ENCODE measurements at regions not wholly inside any gene's neighbourhood (a gene's known extent, or its start where the extent isn't known, plus 50 kb on each side); places are given as distances from the start of the nearest gene placed in this dataset.

GRCh38 chr20:20834008-20834407 is 121.6 kb upstream of the RALGAPA2 start:
- no peak for TF ChIP-seq ATF3 (CRISPR knock-in tag; IDR thresholded peaks at IDR 0.05)
- TF ChIP-seq CTCF (CRISPR knock-in tag; IDR thresholded peaks at IDR 0.05) = no peak
- no peak for TF ChIP-seq EZH2 (conservative IDR thresholded peaks at IDR 0.05; ENCODE audit: low read depth, low read length)
- TF ChIP-seq CREM (IDR thresholded peaks at IDR 0.05) = no peak
- no peak for TF ChIP-seq CREM (CRISPR knock-in tag; IDR thresholded peaks at IDR 0.05)
- no peak for TF ChIP-seq RBM39 (IDR thresholded peaks at IDR 0.05; ENCODE audit: low read depth, low read length, poor library complexity, severe bottlenecking)
- no peak for TF ChIP-seq SIN3A (IDR thresholded peaks at IDR 0.05; ENCODE audit: borderline replicate concordance, low read depth, low read length)
- TF ChIP-seq HMGXB4 (CRISPR knock-in tag; IDR thresholded peaks at IDR 0.05; ENCODE audit: borderline replicate concordance in 1 of 2, low read depth in 1 of 2) = no peak
- no peak for TF ChIP-seq ZBTB14 (CRISPR knock-in tag; IDR thresholded peaks at IDR 0.05)
- no peak for TF ChIP-seq POLR2AphosphoS5 (IDR thresholded peaks at IDR 0.05; ENCODE audit: low read depth, low read length)
- no peak for TF ChIP-seq REST (IDR thresholded peaks at IDR 0.05; ENCODE audit: borderline replicate concordance in 1 of 2, low read depth in 1 of 2, low read length in 2 of 2)
